Ascending aorta (tissue), 2 donors: ENCODE measurements at regions not wholly inside any gene's neighbourhood (a gene's known extent, or its start where the extent isn't known, plus 50 kb on each side); places are given as distances from the start of the nearest gene placed in this dataset.

Experiments used
- DNase-seq, 2 donors: peaks; one replicate each; pipeline ENCODE4 v3.0.0-alpha.2; 2019; ENCODE audit warnings: low spot score in 2 of 2
- H3K27ac ChIP-seq, 2 donors: fragments of 200-600 bp; sonication (generic); one replicate each; pipeline ENCODE4 v1.5.1; 2016 to 2017; ENCODE audit warnings: mild to moderate bottlenecking in 1 of 2
- H3K27me3 ChIP-seq: fragments of 200-600 bp; sonication (generic); one replicate; pipeline ENCODE4 v1.5.1; 2017
- H3K36me3 ChIP-seq, 2 donors: fragments of 200-600 bp; sonication (generic); one replicate each; pipeline ENCODE4 v1.5.1; 2016
- H3K4me1 ChIP-seq, 2 donors: fragments of 200-600 bp; sonication (generic); one replicate each; pipeline ENCODE4 v1.5.1; 2016 to 2017; ENCODE audit warnings: mild to moderate bottlenecking in 1 of 2
- H3K4me3 ChIP-seq, 2 donors: fragments of 200-600 bp; sonication (generic); one replicate each; pipeline ENCODE4 v1.5.1; 2016 to 2017; ENCODE audit warnings: mild to moderate bottlenecking in 1 of 2
- H3K9me3 ChIP-seq, 2 donors: fragments of 200-600 bp; sonication (generic); one replicate each; pipeline ENCODE4 v1.5.1; 2016
- CTCF ChIP-seq, 3 experiments: fragments of 200-600 bp in 2 of 3; fragments of 450-650 bp in 1 of 3; sonication (generic) in 2 of 3; IDR thresholded peaks; one replicate each; pipeline ENCODE4 v1.5.1; 2016 to 2019; ENCODE audit warnings: antibody characterized with exemption in 3 of 3, mild to moderate bottlenecking in 1 of 3, moderate library complexity in 1 of 3
- intact Hi-C: fragments of 100-400 bp; cut with DNase I; formaldehyde crosslinking; loops from one replicate; pipeline ENCODE4 v1.15.1; 2023

- intact Hi-C loops = loop anchor here (5.0 kb wide), 1 partner anchor 157 kb away; no protein-coding TSS in a partner anchor
- Histone ChIP-seq H3K27me3 (no peaks in the 10 kb centered on the region), H3K9me3 (no peaks in the 10 kb centered on the region), H3K27ac (no peak overlapping the region), H3K4me3 (no peak overlapping the region), H3K4me1 (peaks cover 10 to 18% of the 10 kb centered on the region in 2 donors), H3K36me3 (no peaks in the 10 kb centered on the region)
- TF ChIP-seq CTCF (IDR thresholded peaks at IDR 0.05) = no peak
- no peak for DNase-seq
Measured at GRCh38 chr9:91034976-91035824, 233.6 kb downstream of the SYK start.

GRCh38 chr9:91035825-91036208 is 234.2 kb downstream of the SYK start:
- H3K36me3 ChIP-seq = no peaks in the 10 kb centered on the region
- H3K4me3 ChIP-seq = no peak overlapping the region
- no peak overlapping the region for H3K27ac ChIP-seq
- intact Hi-C loops = loop anchor here (2.0 to 5.0 kb wide), 3 partner anchors 115 to 397 kb away; no protein-coding TSS in a partner anchor
- no peak for DNase-seq
- no peaks in the 10 kb centered on the region for H3K9me3 ChIP-seq
- TF ChIP-seq CTCF (IDR thresholded peaks at IDR 0.05) = no peak
- H3K27me3 ChIP-seq = no peaks in the 10 kb centered on the region
- H3K4me1 ChIP-seq = peaks cover 10 to 18% of the 10 kb centered on the region in 2 donors

GRCh38 chr9:91036356-91036755 is 234.7 kb downstream of the SYK start:
- intact Hi-C loops = loop anchor here (2.0 to 5.0 kb wide), 3 partner anchors 116 to 396 kb away; no protein-coding TSS in a partner anchor

GRCh38 chr9:91036826-91037510 is 235.3 kb downstream of the SYK start:
- Histone ChIP-seq H3K36me3 (no peaks in the 10 kb centered on the region), H3K27me3 (no peaks in the 10 kb centered on the region), H3K9me3 (no peaks in the 10 kb centered on the region), H3K4me1 (peaks cover 10 to 18% of the 10 kb centered on the region in 2 donors), H3K27ac (peak overlapping the region; percentile 30 to 59), H3K4me3 (peak overlapping the region in 1 of 2 donors; percentile 34)
- intact Hi-C loops = loop anchor here (1.0 to 5.0 kb wide), 4 partner anchors 116 to 396 kb away; partner anchors contain the start of gene AUH
- DNase-seq = peak; percentile 56 to 90
- TF ChIP-seq CTCF (IDR thresholded peaks at IDR 0.05) = peak; percentile 60 to 65 (median 64)

More at GRCh38 chr9:91036356-91036755, 234.7 kb downstream of the SYK start:
- Histone ChIP-seq H3K27me3 (no peaks in the 10 kb centered on the region), H3K4me1 (peaks cover 10 to 18% of the 10 kb centered on the region in 2 donors), H3K27ac (no peak overlapping the region), H3K9me3 (no peaks in the 10 kb centered on the region), H3K36me3 (no peaks in the 10 kb centered on the region), H3K4me3 (no peak overlapping the region)
- no peak for TF ChIP-seq CTCF (IDR thresholded peaks at IDR 0.05)
- DNase-seq = no peak

GRCh38 chr9:91037511-91038482 is 236.2 kb downstream of the SYK start:
- H3K4me3 ChIP-seq = peak overlapping the region in 1 of 2 donors; percentile 34

More at GRCh38 chr9:91037511-91038482, 236.2 kb downstream of the SYK start:
- no peaks in the 10 kb centered on the region for H3K36me3 ChIP-seq
- TF ChIP-seq CTCF (IDR thresholded peaks at IDR 0.05) = no peak
- H3K4me1 ChIP-seq = peaks cover 10 to 18% of the 10 kb centered on the region in 2 donors
- intact Hi-C loops = loop anchor here (1.0 to 5.0 kb wide), 4 partner anchors 117 to 395 kb away; partner anchors contain the start of gene AUH
- H3K9me3 ChIP-seq = no peaks in the 10 kb centered on the region
- peak overlapping the region; percentile 30 to 59 for H3K27ac ChIP-seq
- H3K27me3 ChIP-seq = no peaks in the 10 kb centered on the region
- peak in 1 of 2 donors; percentile 87 for DNase-seq
